ENCODE measurements at regions not wholly inside any gene's neighbourhood (a gene's known extent, or its start where the extent isn't known, plus 50 kb on each side); places are given as distances from the start of the nearest gene placed in this dataset.

DNA sequence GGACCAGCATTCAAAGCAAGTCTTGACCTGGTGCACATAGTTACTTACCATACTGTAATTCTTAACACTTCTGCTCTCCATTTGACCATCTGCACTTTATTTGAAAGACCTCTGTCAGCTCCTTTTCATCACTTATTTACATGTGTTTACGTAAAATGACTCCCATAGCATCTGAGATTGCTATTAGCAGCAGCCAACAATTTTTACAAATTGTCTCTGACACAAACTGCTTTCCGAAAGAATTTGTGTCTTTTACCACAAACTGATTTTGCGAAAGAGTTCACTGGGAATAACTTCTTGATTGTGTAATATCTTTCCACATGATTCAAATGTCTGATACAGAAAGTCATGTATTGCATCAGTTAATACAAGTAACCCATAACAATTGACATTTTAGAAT, 144.1 kb upstream of the PEX5L start:
- no peak overlapping the region for H3K4me3 ChIP-seq
- no peaks in the 10 kb centered on the region for H3K36me3 ChIP-seq
- DNase-seq, result no peak
- 68 to 86% (median 82%) methylated on average over 3 of the region's 3 CpGs for WGBS, 5 donors
- peaks cover 0 to 2% (median 0%) of the 10 kb centered on the region in 8 donors for H3K9me3 ChIP-seq
- no peaks in the 10 kb centered on the region for H3K27me3 ChIP-seq (replicated peaks in 1 of 7)
- H3K27ac ChIP-seq, result no peak overlapping the region
- TF ChIP-seq POLR2AphosphoS5 (IDR thresholded peaks at IDR 0.05) (no peak), POLR2A (IDR thresholded peaks at IDR 0.05) (no peak)
- TF ChIP-seq, protein P1, sequence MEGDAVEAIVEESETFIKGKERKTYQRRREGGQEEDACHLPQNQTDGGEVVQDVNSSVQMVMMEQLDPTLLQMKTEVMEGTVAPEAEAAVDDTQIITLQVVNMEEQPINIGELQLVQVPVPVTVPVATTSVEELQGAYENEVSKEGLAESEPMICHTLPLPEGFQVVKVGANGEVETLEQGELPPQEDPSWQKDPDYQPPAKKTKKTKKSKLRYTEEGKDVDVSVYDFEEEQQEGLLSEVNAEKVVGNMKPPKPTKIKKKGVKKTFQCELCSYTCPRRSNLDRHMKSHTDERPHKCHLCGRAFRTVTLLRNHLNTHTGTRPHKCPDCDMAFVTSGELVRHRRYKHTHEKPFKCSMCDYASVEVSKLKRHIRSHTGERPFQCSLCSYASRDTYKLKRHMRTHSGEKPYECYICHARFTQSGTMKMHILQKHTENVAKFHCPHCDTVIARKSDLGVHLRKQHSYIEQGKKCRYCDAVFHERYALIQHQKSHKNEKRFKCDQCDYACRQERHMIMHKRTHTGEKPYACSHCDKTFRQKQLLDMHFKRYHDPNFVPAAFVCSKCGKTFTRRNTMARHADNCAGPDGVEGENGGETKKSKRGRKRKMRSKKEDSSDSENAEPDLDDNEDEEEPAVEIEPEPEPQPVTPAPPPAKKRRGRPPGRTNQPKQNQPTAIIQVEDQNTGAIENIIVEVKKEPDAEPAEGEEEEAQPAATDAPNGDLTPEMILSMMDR (IDR thresholded peaks at IDR 0.05 in 8 of 11, conservative IDR thresholded peaks at IDR 0.05 in 3 of 11), result no peak
- intact Hi-C loops (cut with DNase I; ENCODE audit: low total_unique reads), result no loop called here
- no peaks in the 10 kb centered on the region for H3K4me1 ChIP-seq

- intact Hi-C loops (cut with DNase I; ENCODE audit: low total_unique reads), result no loop called here
- no peaks in the 10 kb centered on the region for H3K4me1 ChIP-seq
- TF ChIP-seq POLR2AphosphoS5 (IDR thresholded peaks at IDR 0.05), result no peak
- TF ChIP-seq, protein P1 (IDR thresholded peaks at IDR 0.05 in 8 of 11, conservative IDR thresholded peaks at IDR 0.05 in 3 of 11), result no peak
- TF ChIP-seq POLR2A (IDR thresholded peaks at IDR 0.05), result no peak
- DNase-seq, result no peak
- no peak overlapping the region for H3K27ac ChIP-seq
- no peaks in the 10 kb centered on the region for H3K36me3 ChIP-seq
- no peak overlapping the region for H3K4me3 ChIP-seq
- H3K27me3 ChIP-seq (replicated peaks in 1 of 7), result no peaks in the 10 kb centered on the region
- no peaks in the 10 kb centered on the region for H3K9me3 ChIP-seq
These were observed 144.7 kb upstream of the PEX5L start for GRCh38 chr3:180181387-180181786.

DNA sequence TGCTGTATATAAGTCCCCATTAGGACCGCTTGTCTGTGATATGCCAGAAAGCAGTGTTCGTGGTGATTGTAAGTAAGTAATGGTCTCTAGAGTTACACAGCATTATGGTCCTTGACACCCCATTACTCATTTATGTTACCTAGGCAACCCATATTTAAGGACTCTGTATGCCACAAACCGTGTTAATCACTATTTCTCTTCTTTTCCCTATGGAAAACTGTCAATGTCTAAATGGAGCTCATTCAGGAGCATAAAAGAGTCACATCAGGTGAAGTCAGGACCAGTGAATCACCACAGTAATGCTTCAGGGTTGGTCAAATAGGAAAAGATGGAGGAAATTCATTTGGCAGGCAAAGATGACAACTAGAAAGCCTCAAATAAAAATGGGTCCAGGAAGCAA, 146.6 kb upstream of the PEX5L start:
- Histone ChIP-seq H3K4me3 (no peak overlapping the region), H3K9me3 (no peaks in the 10 kb centered on the region), H3K27ac (no peak overlapping the region), H3K4me1 (no peaks in the 10 kb centered on the region), H3K36me3 (no peaks in the 10 kb centered on the region), H3K27me3 (replicated peaks in 1 of 7) (no peaks in the 10 kb centered on the region)
- intact Hi-C loops (cut with DNase I; ENCODE audit: low total_unique reads), result no loop called here
- no peak for TF ChIP-seq POLR2A (IDR thresholded peaks at IDR 0.05)
- TF ChIP-seq, protein P1 (IDR thresholded peaks at IDR 0.05 in 8 of 11, conservative IDR thresholded peaks at IDR 0.05 in 3 of 11), result no peak
- TF ChIP-seq POLR2AphosphoS5 (IDR thresholded peaks at IDR 0.05), result no peak
- no peak for DNase-seq
- WGBS, 5 donors, result 66 to 72% (median 70%) methylated on average over 3 of the region's 3 CpGs

GRCh38 chr3:180184816-180185215, 148.1 kb upstream of the PEX5L start:
- intact Hi-C loops (cut with DNase I; ENCODE audit: low total_unique reads), result no loop called here
- no peak for TF ChIP-seq POLR2AphosphoS5 (IDR thresholded peaks at IDR 0.05)
- TF ChIP-seq, protein P1 (IDR thresholded peaks at IDR 0.05 in 8 of 11, conservative IDR thresholded peaks at IDR 0.05 in 3 of 11), result no peak
- TF ChIP-seq POLR2A (IDR thresholded peaks at IDR 0.05), result no peak
- H3K4me1 ChIP-seq, result no peaks in the 10 kb centered on the region
- no peaks in the 10 kb centered on the region for H3K36me3 ChIP-seq
- no peak overlapping the region for H3K27ac ChIP-seq
- H3K4me3 ChIP-seq, result no peak overlapping the region
- 55 to 84% (median 62%) methylated on average over 2 of the region's 2 CpGs for WGBS, 5 donors
- no peaks in the 10 kb centered on the region for H3K9me3 ChIP-seq
- DNase-seq, result no peak
- H3K27me3 ChIP-seq (replicated peaks in 1 of 7), result no peaks in the 10 kb centered on the region
